GM18519 (cell line): ENCODE measurements at regions not wholly inside any gene's neighbourhood (a gene's known extent, or its start where the extent isn't known, plus 50 kb on each side); places are given as distances from the start of the nearest gene placed in this dataset.
"Not testable (repeated sequence)": the region's sequence is repeated elsewhere in the genome, so short reads cannot be mapped to it uniquely, and the experiment has no call there.

ENCODE experiments used
- ATAC-seq: cut with Tn5 transposase; IDR thresholded peaks from one replicate; pipeline ENCODE4 v1.9.1; 2021; ENCODE audit warnings: mild to moderate bottlenecking, moderate library complexity; ENCODE audit not compliant: unreplicated experiment, low FRiP score

GRCh38 chr5:153342487-153342886 lies 148.0 kb upstream of the GRIA1 start:
- no peak for ATAC-seq

GRCh38 chr5:153347611-153348010 lies 142.9 kb upstream of the GRIA1 start:
- no peak for ATAC-seq

- ATAC-seq, result no peak
These were observed 140.1 kb upstream of the GRIA1 start for GRCh38 chr5:153350175-153350883.

GRCh38 chr5:153352685-153353219 lies 137.7 kb upstream of the GRIA1 start:
- peak; percentile 69 for ATAC-seq

- ATAC-seq, result no peak
These were observed 132.9 kb upstream of the GRIA1 start for GRCh38 chr5:153357493-153358112.

GRCh38 chr5:153358315-153358976 lies 132.0 kb upstream of the GRIA1 start:
- peak; percentile 96 for ATAC-seq

- no peak for ATAC-seq
These were observed 129.6 kb upstream of the GRIA1 start for GRCh38 chr5:153360860-153361259.

- no peak for ATAC-seq
These were observed 128.6 kb upstream of the GRIA1 start for GRCh38 chr5:153361735-153362409.

- ATAC-seq, result peak; percentile 44
These were observed 124.9 kb upstream of the GRIA1 start for GRCh38 chr5:153365547-153365946.

- no peak for ATAC-seq
These were observed 123.0 kb upstream of the GRIA1 start for GRCh38 chr5:153367466-153367865.

- no peak for ATAC-seq
These were observed 117.9 kb upstream of the GRIA1 start for GRCh38 chr5:153372425-153373129.

GRCh38 chr5:153373130-153373498 lies 117.4 kb upstream of the GRIA1 start:
- no peak for ATAC-seq

- not testable (repeated sequence) for ATAC-seq
These were observed 108.8 kb upstream of the GRIA1 start for GRCh38 chr5:153381630-153382029.

GRCh38 chr5:153390569-153390968 lies 99.9 kb upstream of the GRIA1 start:
- ATAC-seq, result no peak

- no peak for ATAC-seq
These were observed 90.9 kb upstream of the GRIA1 start for GRCh38 chr5:153399595-153399994.

GRCh38 chr5:153400931-153401330 lies 89.5 kb upstream of the GRIA1 start:
- no peak for ATAC-seq

- no peak for ATAC-seq
These were observed 87.9 kb upstream of the GRIA1 start for GRCh38 chr5:153402550-153402949.

- no peak for ATAC-seq
These were observed 87.0 kb upstream of the GRIA1 start for GRCh38 chr5:153403470-153403869.

- ATAC-seq, result no peak
These were observed 85.7 kb upstream of the GRIA1 start for GRCh38 chr5:153404747-153405146.

- ATAC-seq, result no peak
These were observed 68.8 kb upstream of the GRIA1 start for GRCh38 chr5:153421676-153422075.
